ENCODE measurements at regions not wholly inside any gene's neighbourhood (a gene's known extent, or its start where the extent isn't known, plus 50 kb on each side); places are given as distances from the start of the nearest gene placed in this dataset.

GRCh38 chr13:99829161-99829560, 142.4 kb downstream of the ZIC5 start:
- TF ChIP-seq POLR2A (IDR thresholded peaks at IDR 0.05; ENCODE audit: low read depth, low read length) (no peak), TAF1 (IDR thresholded peaks at IDR 0.05; ENCODE audit: borderline replicate concordance, low read depth, low read length) (no peak), POLR2AphosphoS5 (IDR thresholded peaks at IDR 0.05; ENCODE audit: low read depth, low read length) (no peak)

Measured in GM12892 (cell line).